H1 (cell line): ENCODE measurements at regions not wholly inside any gene's neighbourhood (a gene's known extent, or its start where the extent isn't known, plus 50 kb on each side); places are given as distances from the start of the nearest gene placed in this dataset.

Experiments used
- CTCF ChIA-PET: fragments of 300-600 bp; sonication (Branson Sonifier 250); formaldehyde crosslinking; loops from one replicate; lab custom pipeline; 2021; ENCODE audit not compliant: partially characterized antibody; lab: Charles Lee
- POLR2A ChIA-PET: fragments of 300-600 bp; sonication (Branson Sonifier 250); formaldehyde crosslinking; loops from one replicate; lab custom pipeline; 2021; ENCODE audit warnings: inconsistent platforms; ENCODE audit not compliant: partially characterized antibody; lab: Charles Lee
- DNase-seq, 2 experiments: peaks; one replicate each; pipeline versions ENCODE4 v3.0.0 to v3.0.0-alpha.2; 2010 to 2022; ENCODE audit warnings: low spot score in 2 of 2, low read depth in 1 of 2, mixed read lengths in 1 of 2
- FAIRE-seq: peaks from 2 replicates; lab custom pipeline; 2011; peaks lifted over from hg19 to GRCh38; lab: Jason Lieb, UNC
- H2AFZ ChIP-seq: 2 replicates; pipeline ENCODE4 v1.8.1; 2012; ENCODE audit warnings: low read length, inconsistent platforms
- H2AK5ac ChIP-seq: 2 replicates; pipeline ENCODE4 v1.6.1; 2013; ENCODE audit warnings: low read depth, low read length
- H2BK120ac ChIP-seq: replicated peaks from 2 replicates; pipeline ENCODE3; 2013; ENCODE audit warnings: low read depth, low read length, inconsistent platforms
- H2BK12ac ChIP-seq: 2 replicates; pipeline ENCODE4 v1.6.1; 2013; ENCODE audit warnings: low read depth, low read length
- H2BK15ac ChIP-seq: 2 replicates; pipeline ENCODE4 v1.6.1; 2013; ENCODE audit warnings: low read length
- H2BK20ac ChIP-seq: 2 replicates; pipeline ENCODE4 v1.6.1; 2013; ENCODE audit warnings: low read length
- H2BK5ac ChIP-seq: 2 replicates; pipeline ENCODE4 v1.6.1; 2013; ENCODE audit warnings: low read depth, low read length
- H3K14ac ChIP-seq: 2 replicates; pipeline ENCODE4 v1.6.1; 2013; ENCODE audit warnings: inconsistent platforms; ENCODE audit not compliant: insufficient read length
- H3K18ac ChIP-seq: 2 replicates; pipeline ENCODE4 v1.6.1; 2013; ENCODE audit warnings: low read length; ENCODE audit errors: extremely low read depth
- H3K23ac ChIP-seq: 2 replicates; pipeline ENCODE4 v1.6.1; 2013; ENCODE audit warnings: inconsistent platforms; ENCODE audit not compliant: insufficient read length
- H3K23me2 ChIP-seq: 2 replicates; pipeline ENCODE4 v1.6.1; 2013; ENCODE audit warnings: low read depth, low read length
- H3K27ac ChIP-seq: 2 replicates; pipeline ENCODE4 v1.6.1; 2011; ENCODE audit warnings: low read depth, low read length, inconsistent platforms
- H3K27me3 ChIP-seq, 4 experiments: replicated peaks in 1 of 4; 1 replicate in 1 of 4; 2 replicates in 3 of 4; pipeline versions ENCODE4 v1.6.1 to v1.8.1; 2011 to 2013; ENCODE audit warnings: low read length in 3 of 4, mild to moderate bottlenecking in 3 of 4, inconsistent platforms in 2 of 4, mixed read lengths in 2 of 4, moderate library complexity in 1 of 4; ENCODE audit not compliant: control insufficient read depth in 3 of 4, insufficient read depth in 3 of 4; ENCODE audit errors: extremely low read depth in 1 of 4
- H3K36me3 ChIP-seq, 4 experiments: 2 replicates each; pipeline versions ENCODE4 v1.6.1 to v1.8.1; 2011 to 2013; ENCODE audit warnings: mild to moderate bottlenecking in 4 of 4, low read length in 3 of 4, moderate library complexity in 2 of 4, control low read depth in 1 of 4, inconsistent platforms in 1 of 4; ENCODE audit not compliant: insufficient read depth in 4 of 4, control insufficient read depth in 2 of 4
- H3K4ac ChIP-seq: replicated peaks from 2 replicates; pipeline ENCODE3; 2013; ENCODE audit warnings: low read length, low read depth, mixed read lengths, inconsistent platforms; ENCODE audit not compliant: insufficient read length
- H3K4me1 ChIP-seq, 4 experiments: replicated peaks in 1 of 4; 1 replicate in 1 of 4; 2 replicates in 3 of 4; pipeline versions ENCODE4 v1.6.1 to v1.8.1; 2011 to 2013; ENCODE audit warnings: low read length in 3 of 4, inconsistent platforms in 2 of 4, mixed read lengths in 1 of 4; ENCODE audit not compliant: insufficient read depth in 4 of 4, control insufficient read depth in 3 of 4
- H3K4me2 ChIP-seq, 2 experiments: 2 replicates each; pipeline versions ENCODE4 v1.6.1 to v1.8.1; 2011 to 2013; ENCODE audit warnings: low read depth in 2 of 2, low read length in 2 of 2, control low read depth in 1 of 2, inconsistent platforms in 1 of 2, mild to moderate bottlenecking in 1 of 2; ENCODE audit not compliant: insufficient read depth in 1 of 2
- H3K4me3 ChIP-seq, 4 experiments: fragments of 200-600, 300-600 bp in 1 of 4; sonication (generic), shearing (Covaris generic), sonication (Bioruptor Twin) in 1 of 4; 2 replicates each; pipeline versions ENCODE4 v1.5.1 to v1.8.1; 2011 to 2016; ENCODE audit warnings: low read length in 4 of 4, low read depth in 3 of 4, control low read depth in 2 of 4, inconsistent platforms in 2 of 4, mild to moderate bottlenecking in 2 of 4, mixed read lengths in 1 of 4, moderate library complexity in 1 of 4; ENCODE audit not compliant: insufficient read depth in 2 of 4; ENCODE audit errors: extremely low read depth in 1 of 4
- H3K56ac ChIP-seq: replicated peaks from 2 replicates; pipeline ENCODE3; 2013; ENCODE audit warnings: low read depth, mild to moderate bottlenecking, mixed read lengths, low read length, inconsistent platforms; ENCODE audit not compliant: insufficient read length
- H3K79me1 ChIP-seq: 2 replicates; pipeline ENCODE4 v1.6.1; 2013; ENCODE audit warnings: low read depth, low read length, control low read depth
- H3K79me2 ChIP-seq, 2 experiments: 2 replicates each; pipeline versions ENCODE4 v1.6.1 to v1.8.1; 2012 to 2013; ENCODE audit warnings: low read length in 2 of 2, mild to moderate bottlenecking in 2 of 2, inconsistent platforms in 1 of 2; ENCODE audit not compliant: insufficient read depth in 2 of 2, control insufficient read depth in 1 of 2
- H3K9ac ChIP-seq, 4 experiments: replicated peaks in 1 of 4; 1 replicate in 1 of 4; 2 replicates in 3 of 4; pipeline versions ENCODE4 v1.6.1 to v1.8.1; 2011 to 2013; ENCODE audit warnings: low read depth in 3 of 4, low read length in 3 of 4, control low read depth in 2 of 4, mild to moderate bottlenecking in 2 of 4, moderate library complexity in 2 of 4, inconsistent platforms in 1 of 4; ENCODE audit errors: extremely low read depth in 1 of 4
- H3K9me3 ChIP-seq, 2 experiments: 2 replicates each; pipeline versions ENCODE4 v1.6.1 to v1.8.1; 2012 to 2013; ENCODE audit warnings: mild to moderate bottlenecking in 2 of 2, moderate library complexity in 2 of 2, control low read depth in 1 of 2, inconsistent platforms in 1 of 2, low read depth in 1 of 2, low read length in 1 of 2, mixed read lengths in 1 of 2; ENCODE audit not compliant: insufficient read depth in 2 of 2
- H4K20me1 ChIP-seq, 2 experiments: replicated peaks in 1 of 2; 2 replicates each; pipeline versions ENCODE3 to v1.8.1; 2011 to 2013; ENCODE audit warnings: inconsistent platforms in 2 of 2, low read length in 2 of 2, mild to moderate bottlenecking in 1 of 2; ENCODE audit not compliant: insufficient read depth in 2 of 2, control insufficient read depth in 1 of 2
- H4K5ac ChIP-seq: 2 replicates; pipeline ENCODE4 v1.6.1; 2013; ENCODE audit warnings: low read length, low read depth, mixed read lengths, inconsistent platforms; ENCODE audit not compliant: insufficient read length
- H4K8ac ChIP-seq: 2 replicates; pipeline ENCODE4 v1.8.0; 2013; ENCODE audit warnings: mild to moderate bottlenecking, moderate library complexity, low read length, inconsistent platforms; ENCODE audit not compliant: insufficient read depth; ENCODE audit errors: extremely low read depth
- H4K91ac ChIP-seq: replicated peaks from 2 replicates; pipeline ENCODE3; 2013; ENCODE audit warnings: low read length, mixed read lengths, inconsistent platforms; ENCODE audit not compliant: insufficient read length
- BCL11A ChIP-seq, 2 experiments: IDR thresholded peaks; one replicate each; pipeline ENCODE4 v1.6.1; 2011; ENCODE audit warnings: low read depth in 2 of 2, low read length in 2 of 2, mild to moderate bottlenecking in 2 of 2
- CEBPB ChIP-seq: IDR thresholded peaks from 2 replicates; pipeline ENCODE4 v1.6.1; 2012; ENCODE audit warnings: low read depth, low read length
- EZH2 ChIP-seq: fragments of 200-600 bp; sonication (generic); IDR thresholded peaks from 2 replicates; pipeline ENCODE4 v1.7.1; 2012; ENCODE audit warnings: low read depth, mild to moderate bottlenecking, moderate library complexity, low read length, inconsistent platforms; ENCODE audit not compliant: severe bottlenecking
- FOSL1 ChIP-seq: IDR thresholded peaks from 2 replicates; pipeline ENCODE4 v1.6.1; 2011; ENCODE audit warnings: mild to moderate bottlenecking, low read depth, low read length, moderate library complexity; ENCODE audit not compliant: insufficient read depth
- KDM1A ChIP-seq: fragments of 200-600, 300-600 bp; sonication (generic); IDR thresholded peaks from 2 replicates; pipeline ENCODE4 v1.7.1; 2016; ENCODE audit warnings: mild to moderate bottlenecking, low read length, borderline replicate concordance
- NRF1 ChIP-seq: IDR thresholded peaks from 2 replicates; pipeline ENCODE4 v1.6.1; 2011; ENCODE audit warnings: mild to moderate bottlenecking, low read depth, low read length, improper control_type of control experiment
- RBBP5 ChIP-seq: IDR thresholded peaks from 2 replicates; pipeline ENCODE4 v1.7.1; 2012; ENCODE audit warnings: low read depth, mild to moderate bottlenecking, inconsistent platforms, low read length, moderate library complexity, borderline replicate concordance
- RFX5 ChIP-seq: IDR thresholded peaks from 2 replicates; pipeline ENCODE4 v1.6.1; 2011; ENCODE audit warnings: low read depth, low read length, improper control_type of control experiment, borderline replicate concordance
- SIRT6 ChIP-seq: IDR thresholded peaks from one replicate; pipeline ENCODE4 v1.7.1; 2012; ENCODE audit warnings: low read length, inconsistent platforms
- SIX5 ChIP-seq: IDR thresholded peaks from 2 replicates; pipeline ENCODE4 v1.6.1; 2011; ENCODE audit warnings: mild to moderate bottlenecking, low read depth, low read length
- SP4 ChIP-seq: IDR thresholded peaks from 2 replicates; pipeline ENCODE4 v1.6.1; 2012; ENCODE audit warnings: low read length, inconsistent platforms
- TBP ChIP-seq: IDR thresholded peaks from 2 replicates; pipeline ENCODE4 v1.6.1; 2011; ENCODE audit warnings: low read depth, low read length, improper control_type of control experiment
- WGBS, 2 experiments: shearing (Covaris generic) in 1 of 2; methylation state at CpG; one replicate each; pipeline versions ENCODE4 v1.1.6 to v1.1.7; 2013 to 2015; ENCODE audit warnings: low lambda C conversion rate in 2 of 2, mixed read lengths in 2 of 2, inconsistent platforms in 1 of 2, low coverage in 1 of 2, missing lambda C conversion rate in 1 of 2; ENCODE audit not compliant: insufficient replicate concordance in 2 of 2, insufficient coverage in 1 of 2, insufficient read length in 1 of 2; ENCODE audit errors: extremely low coverage in 1 of 2, missing lambda C conversion rate in 1 of 2; 5-methylcytosine and 5-hydroxymethylcytosine counted together

DNA sequence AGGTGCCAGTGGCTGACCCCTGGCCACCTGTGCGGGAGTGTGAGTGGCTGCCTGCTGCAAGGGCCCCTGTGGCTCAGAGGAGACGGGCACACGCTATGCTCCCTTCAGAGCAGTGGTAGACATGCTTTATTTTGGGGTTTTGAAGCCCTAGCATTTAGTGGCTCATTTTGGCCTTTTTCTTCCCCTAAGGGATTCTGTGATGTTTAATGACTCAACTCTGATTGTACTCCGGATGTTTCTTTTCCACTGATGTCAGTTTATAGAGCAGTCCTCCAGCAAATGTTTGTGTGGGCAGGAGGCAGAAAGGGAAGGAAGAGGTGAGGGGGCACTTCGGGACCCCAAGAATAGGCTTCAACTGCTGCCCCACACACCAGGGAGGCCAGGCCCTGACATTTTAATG is 288.9 kb upstream of the C2CD4B start:
- Histone ChIP-seq H3K14ac (no peak overlapping the region), H3K4me2 (no peak overlapping the region), H4K5ac (no peak overlapping the region), H3K18ac (no peak overlapping the region), H3K36me3 (no peaks in the 10 kb centered on the region), H3K4me3 (no peak overlapping the region), H2BK5ac (no peak overlapping the region), H3K23me2 (no peaks in the 10 kb centered on the region; the same call in 1 of the 2 replicates), H2BK15ac (no peak overlapping the region), H3K23ac (no peak overlapping the region), H3K4ac (no peak overlapping the region), H2AK5ac (no peak overlapping the region), H4K20me1 (no peaks in the 10 kb centered on the region), H4K91ac (no peak overlapping the region), H3K9me3 (no peaks in the 10 kb centered on the region), H2AFZ (no peak overlapping the region), H3K79me2 (no peaks in the 10 kb centered on the region), H3K56ac (no peak overlapping the region), H3K9ac (no peak overlapping the region), H3K4me1 (peaks cover 5 to 21% (median 13%) of the 10 kb centered on the region in 4 experiments), H3K27me3 (no peaks in the 10 kb centered on the region; a peak in 2 of 7 replicates), H2BK120ac (no peak overlapping the region), H2BK12ac (no peak overlapping the region), H2BK20ac (no peak overlapping the region), H3K27ac (no peak overlapping the region), H4K8ac (no peak overlapping the region; the same call in 1 of the 2 replicates), H3K79me1 (peaks cover 2% of the 10 kb centered on the region)
- TF ChIP-seq SIRT6 (no peak), BCL11A (IDR thresholded peaks at IDR 0.05; ENCODE audit: low read depth in 2 of 2, low read length in 2 of 2) (no peak), RFX5 (no peak), CEBPB (no peak), SIX5 (no peak), RBBP5 (no peak), SP4 (no peak), EZH2 (no peak), KDM1A (no peak), TBP (no peak), NRF1 (no peak), FOSL1 (no peak)
- ChIA-PET CTCF (interaction anchor here (0.9 kb wide), 1 partner anchor 8 kb away, joined by 3 read pairs; no protein-coding TSS in a partner anchor), POLR2A (no interaction called here)
- DNase-seq (no peak), FAIRE-seq (no peak)
- WGBS, 2 experiments, result 94% methylated on average over 4 of the region's 5 CpGs; no CpG with 5 or more reads in 1 of the 2 experiments
